HG03439 (cell line): ENCODE measurements at regions not wholly inside any gene's neighbourhood (a gene's known extent, or its start where the extent isn't known, plus 50 kb on each side); places are given as distances from the start of the nearest gene placed in this dataset.

Source experiments
- ATAC-seq: cut with Tn5 transposase; IDR thresholded peaks from one replicate; pipeline ENCODE4 v1.9.1; 2021; ENCODE audit warnings: mild to moderate bottlenecking, moderate library complexity; ENCODE audit not compliant: unreplicated experiment

DNA sequence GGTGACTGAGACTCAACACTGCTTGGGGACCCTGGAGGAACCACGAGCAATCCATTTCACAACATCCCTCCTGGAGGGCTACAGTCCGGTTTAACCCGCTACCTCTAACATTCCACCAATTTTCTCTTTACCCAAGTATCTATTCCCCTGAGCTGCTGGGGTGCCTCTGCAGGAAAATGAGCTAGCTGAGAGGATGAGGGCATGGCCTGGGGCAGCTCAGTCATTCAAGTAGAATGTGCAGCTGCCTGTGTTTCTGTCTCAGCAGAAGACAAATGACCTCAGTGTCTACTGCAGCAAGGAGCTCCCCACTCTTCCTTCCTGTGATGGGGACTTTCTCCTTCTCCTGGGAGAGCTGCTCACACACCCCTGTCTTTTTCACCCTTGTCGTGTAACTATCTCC is 120.8 kb downstream of the ZNF518B start:
- no peak for ATAC-seq

- ATAC-seq = no peak
Measured at GRCh38 chr4:10335050-10335449, 122.2 kb downstream of the ZNF518B start.

DNA sequence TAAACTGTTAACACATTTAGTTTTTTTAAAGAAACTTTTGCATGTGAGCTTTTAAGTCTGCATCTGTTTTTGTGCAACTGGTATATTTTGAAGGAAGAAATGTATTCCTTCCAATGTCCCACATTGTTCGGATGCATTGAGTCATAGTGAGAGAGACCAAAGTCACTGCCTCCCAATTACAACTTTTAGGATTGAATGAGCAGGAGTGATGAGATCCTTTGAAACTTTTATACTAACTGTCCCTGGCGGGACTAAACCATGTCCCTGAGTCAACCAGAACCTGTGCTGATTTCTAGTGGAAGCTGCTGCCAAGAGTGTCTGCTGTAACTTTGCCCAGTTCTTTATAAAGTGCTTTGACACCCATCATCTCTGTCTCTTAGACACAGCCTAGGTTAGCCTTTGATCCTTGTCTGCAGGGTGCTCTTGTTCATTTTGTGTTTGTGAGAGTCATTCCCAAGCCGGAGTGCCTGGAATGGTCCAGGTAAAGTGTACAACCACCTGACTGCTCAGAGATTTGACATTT is 122.7 kb downstream of the ZNF518B start:
- no peak for ATAC-seq

- no peak for ATAC-seq
Measured at GRCh38 chr4:10333942-10334341, 123.3 kb downstream of the ZNF518B start.

DNA sequence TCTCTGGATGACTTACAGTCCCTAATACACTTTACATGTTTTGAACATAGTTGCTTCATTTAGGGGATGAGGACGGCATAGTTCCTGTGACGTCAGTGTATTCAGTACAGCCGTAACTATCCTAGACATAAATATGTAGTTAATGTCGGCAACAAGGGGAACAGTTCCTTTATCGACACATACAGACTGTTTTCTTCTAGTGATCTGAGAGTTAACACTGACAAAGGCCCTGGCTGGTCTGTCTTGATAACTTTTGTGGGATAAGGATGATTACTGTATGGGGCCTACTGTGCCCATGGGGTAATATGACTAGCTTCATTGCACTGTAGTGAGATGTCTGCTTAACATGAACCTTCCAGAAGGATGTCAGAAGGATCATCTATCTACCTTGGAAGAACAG is 131.2 kb downstream of the ZNF518B start:
- ATAC-seq = no peak

- ATAC-seq = no peak
Measured at GRCh38 chr4:10321931-10322330, 135.3 kb downstream of the ZNF518B start.

GRCh38 chr4:10320130-10320529 is 137.1 kb downstream of the ZNF518B start:
- no peak for ATAC-seq

- ATAC-seq = no peak
Measured at GRCh38 chr4:10317345-10317744, 139.9 kb downstream of the ZNF518B start.

- ATAC-seq = no peak
Measured at GRCh38 chr4:10316851-10317250, 140.4 kb downstream of the ZNF518B start.

DNA sequence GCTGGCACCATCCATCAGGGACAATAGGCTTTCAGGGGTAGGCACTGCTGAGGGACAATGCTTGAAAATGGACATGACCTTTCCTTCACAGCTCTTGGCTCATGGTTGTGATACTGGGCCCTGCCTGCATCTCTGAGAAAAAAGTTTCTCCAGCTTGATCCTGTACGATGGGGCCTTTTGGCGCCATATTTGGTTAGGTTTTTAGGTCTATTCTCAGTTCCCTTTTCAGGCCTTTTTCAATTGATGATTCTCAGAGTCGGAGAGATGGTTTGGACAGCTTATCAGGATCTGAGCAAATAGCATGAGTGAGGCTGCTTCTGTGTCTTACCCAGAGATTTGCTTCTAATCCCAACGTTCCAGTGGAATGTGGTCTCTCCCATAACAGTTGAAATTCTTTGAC is 141.6 kb downstream of the ZNF518B start:
- ATAC-seq = no peak

DNA sequence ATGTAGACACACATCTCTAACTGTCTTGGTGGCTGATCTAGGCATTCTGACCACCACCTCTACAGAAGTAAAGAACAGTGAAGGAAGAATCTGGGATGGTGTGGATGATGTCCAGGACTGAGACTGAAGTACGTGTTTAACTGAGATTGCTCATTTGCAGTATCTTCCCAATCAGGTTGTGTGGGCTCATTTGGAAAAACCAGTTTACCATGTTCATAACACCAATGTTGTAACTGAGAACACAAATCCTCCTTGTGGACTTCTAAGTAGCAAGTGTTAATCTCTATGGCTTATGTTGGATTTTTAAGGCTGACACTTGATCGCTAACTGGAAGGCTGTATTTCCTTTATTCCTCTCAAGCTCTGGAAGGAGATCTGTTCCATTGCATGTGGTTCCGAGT is 144.7 kb downstream of the ZNF518B start:
- no peak for ATAC-seq

GRCh38 chr4:10311939-10312338 is 145.3 kb downstream of the ZNF518B start:
- ATAC-seq = no peak

DNA sequence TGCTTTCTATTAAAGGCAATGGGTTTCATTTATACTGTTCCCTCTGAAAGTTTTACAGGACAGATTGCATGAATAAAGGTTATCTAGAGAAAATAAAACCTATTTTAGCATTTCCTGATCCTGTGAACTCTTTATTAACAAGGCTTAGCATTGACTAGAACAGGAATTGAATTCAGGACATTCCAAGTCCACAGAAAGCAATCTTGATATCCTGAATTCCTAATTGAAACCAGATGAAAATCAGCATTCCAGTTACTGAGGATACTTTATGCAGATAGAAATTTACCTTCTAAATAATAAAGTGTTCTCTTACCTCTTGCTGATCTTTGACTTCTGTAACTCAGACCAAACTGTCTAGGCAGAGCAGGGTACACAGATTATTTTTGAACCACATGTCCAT is 151.4 kb downstream of the ZNF518B start:
- ATAC-seq = no peak

DNA sequence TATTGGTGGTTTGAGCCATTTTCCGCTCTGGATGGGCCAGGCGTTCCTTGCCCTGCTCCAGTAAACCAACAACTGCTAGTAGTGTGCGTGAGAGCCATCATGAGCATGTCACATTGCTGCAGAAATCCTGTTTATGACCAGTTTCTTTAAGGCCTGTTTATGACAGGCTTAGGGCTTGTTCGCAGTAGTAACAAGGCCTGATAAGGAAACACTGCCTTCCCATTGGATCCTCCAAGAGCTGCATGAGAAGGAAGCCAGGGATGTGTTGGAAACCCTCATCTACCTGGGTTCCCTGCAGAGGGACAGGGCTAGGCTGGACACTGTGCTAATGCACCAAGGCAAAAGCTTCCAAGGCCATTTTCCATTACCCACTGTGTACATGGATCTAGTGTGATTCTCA is 153.9 kb downstream of the ZNF518B start:
- ATAC-seq = no peak

DNA sequence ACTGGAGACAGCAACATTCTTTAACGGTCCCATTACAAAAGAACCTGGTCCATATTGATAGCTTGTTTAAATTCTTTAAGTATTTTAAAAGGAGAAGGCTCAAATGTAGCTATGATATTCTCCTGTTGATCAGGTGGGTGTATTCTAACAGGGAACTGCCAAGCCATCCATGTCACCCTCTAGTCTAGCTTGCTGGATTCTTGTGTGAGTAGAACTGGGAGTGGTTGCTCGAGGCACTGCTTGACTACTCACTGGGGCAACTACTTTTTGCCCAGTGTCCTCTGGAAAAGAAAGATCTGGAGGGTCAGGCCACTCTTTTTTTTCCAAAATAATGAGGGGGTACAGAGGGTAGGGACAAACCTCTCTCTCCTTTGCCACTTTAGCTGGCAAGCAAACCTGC is 155.1 kb downstream of the ZNF518B start:
- ATAC-seq = no peak

DNA sequence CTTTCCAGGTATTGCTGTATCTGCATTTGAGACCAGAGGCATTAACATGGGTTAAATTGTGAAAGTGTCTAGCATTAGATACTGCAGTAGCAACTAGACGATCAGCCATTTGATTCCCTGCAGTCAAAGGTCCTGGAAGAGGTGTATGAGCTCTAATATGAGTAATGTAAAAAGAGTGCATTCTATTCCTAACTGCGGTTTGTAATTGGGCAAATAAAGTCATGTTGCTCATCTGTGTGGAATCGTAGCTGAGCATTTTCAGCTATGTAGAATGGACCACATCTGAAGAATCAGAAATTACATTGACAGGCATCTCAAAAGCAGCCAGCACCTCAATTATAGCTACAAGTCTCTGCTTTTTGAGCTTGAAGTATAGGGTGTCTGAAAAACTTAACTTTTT is 157.6 kb downstream of the ZNF518B start:
- no peak for ATAC-seq

GRCh38 chr4:10298681-10299080 is 158.5 kb downstream of the ZNF518B start:
- ATAC-seq = no peak

DNA sequence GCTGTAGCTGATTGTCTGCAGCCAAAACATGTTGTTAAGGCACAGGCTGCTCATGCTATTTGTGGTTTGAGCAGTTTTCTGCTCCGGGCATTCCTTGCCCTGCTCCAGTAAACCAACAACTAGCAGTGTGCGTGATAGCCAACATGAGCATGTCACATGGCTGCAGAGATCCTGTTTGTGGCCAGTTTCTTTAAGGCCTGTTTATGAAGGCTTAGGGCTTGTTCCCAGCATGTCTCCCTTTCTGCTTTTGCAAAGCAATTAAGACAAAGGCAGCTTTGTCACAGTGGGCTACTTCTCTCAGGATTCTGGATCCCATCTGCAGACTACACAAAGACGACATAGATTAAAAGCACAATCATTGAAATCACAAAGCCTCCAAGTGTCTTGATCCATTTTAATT is 160.5 kb downstream of the ZNF518B start:
- no peak for ATAC-seq

DNA sequence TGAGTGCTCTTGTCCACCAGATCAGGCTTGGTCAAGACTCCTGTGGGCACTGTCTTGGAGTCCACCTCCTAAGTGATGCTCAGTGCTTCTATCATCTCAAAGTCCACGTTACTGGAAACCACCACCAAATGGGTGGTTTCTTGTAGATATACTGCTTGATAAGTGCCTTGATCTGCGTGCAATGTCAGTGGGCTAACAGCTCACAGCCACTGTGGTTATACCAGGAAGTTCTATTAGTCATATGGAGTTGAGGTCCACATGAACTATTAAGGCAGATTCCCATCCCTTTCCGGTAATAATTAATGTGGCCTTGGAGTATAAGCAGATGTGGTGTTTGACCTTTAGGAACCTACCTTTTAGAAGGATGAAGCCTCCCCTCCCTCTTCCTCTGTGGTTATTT is 161.9 kb downstream of the ZNF518B start:
- ATAC-seq = no peak

DNA sequence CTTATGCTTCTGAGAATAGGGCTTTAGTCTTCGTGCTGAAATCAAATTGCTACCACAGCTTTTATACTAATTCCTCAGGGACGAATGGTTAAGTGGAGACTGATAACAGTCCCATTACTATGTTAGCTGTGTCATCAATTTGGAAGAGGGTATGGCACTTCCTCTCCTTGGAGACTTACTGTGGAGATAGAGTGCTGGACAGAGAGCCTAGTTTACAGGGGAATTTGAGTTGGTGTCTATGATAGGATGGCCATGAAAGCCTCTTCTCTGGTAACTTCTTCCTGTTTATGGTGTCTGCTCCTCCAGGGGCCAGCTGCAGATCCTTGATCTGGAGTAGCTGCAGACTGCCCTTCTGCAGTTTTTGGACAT is 167.7 kb downstream of the ZNF518B start:
- ATAC-seq = no peak

DNA sequence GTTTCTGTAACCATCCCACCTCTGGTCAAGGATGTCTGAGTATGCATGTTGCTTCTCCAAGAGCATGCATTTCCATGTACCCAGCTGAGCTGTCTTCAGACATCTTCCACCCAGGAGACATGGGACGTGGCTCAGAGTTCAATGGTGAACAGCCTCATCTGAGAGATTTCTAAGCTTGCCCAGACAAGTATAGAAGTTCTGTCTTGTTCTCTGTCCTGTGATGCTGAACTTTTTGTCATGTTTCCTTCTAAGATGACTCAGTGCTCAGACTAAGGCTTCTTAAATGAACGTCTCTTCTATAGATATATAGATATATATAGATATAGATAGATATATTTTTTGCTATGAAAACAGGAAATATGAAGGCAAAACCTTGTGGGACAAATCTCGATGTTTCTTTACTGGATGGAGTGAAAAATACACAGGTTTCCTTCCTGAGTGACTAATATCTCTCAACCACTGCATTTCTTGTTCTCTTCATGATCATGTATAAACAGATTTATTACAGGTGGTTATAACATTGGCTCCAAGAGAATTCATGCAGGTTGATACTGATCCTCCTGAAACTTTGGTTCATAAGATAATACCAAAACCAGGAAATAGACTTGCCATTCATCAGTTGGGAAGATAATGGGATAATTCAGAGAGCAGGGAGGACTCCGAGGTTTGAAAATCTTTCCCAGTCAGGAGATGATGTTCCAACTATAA is 168.2 kb downstream of the ZNF518B start:
- ATAC-seq = no peak

GRCh38 chr4:10285028-10285427 is 168.4 kb upstream of the WDR1 start:
- ATAC-seq = no peak

DNA sequence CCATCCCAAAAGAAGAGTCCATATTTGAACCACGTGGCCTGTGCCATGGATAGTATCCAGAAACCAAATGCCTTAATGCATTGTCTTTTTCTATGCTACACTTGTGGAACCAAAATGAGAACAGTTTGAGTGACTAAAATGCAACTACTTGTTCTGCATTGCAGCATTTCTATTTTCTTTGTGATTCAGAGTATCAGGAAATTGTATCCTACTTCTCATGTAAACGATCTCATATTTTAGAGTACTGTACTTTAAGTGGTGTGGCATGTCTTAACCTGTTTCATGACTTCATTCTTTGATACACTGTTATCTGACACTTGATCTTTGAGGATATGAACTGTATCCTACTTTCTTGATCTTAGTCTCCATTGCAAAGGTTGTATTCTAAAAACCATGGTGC is 167.2 kb upstream of the WDR1 start:
- no peak for ATAC-seq
